ENCODE measurements at regions not wholly inside any gene's neighbourhood (a gene's known extent, or its start where the extent isn't known, plus 50 kb on each side); places are given as distances from the start of the nearest gene placed in this dataset.

GRCh38 chr3:109545746-109546145 lies 208.4 kb upstream of the DPPA4 start:
- TF ChIP-seq POLR2AphosphoS5 (IDR thresholded peaks at IDR 0.05) (no peak), CTCF (IDR thresholded peaks at IDR 0.05) (no peak), POLR2A (IDR thresholded peaks at IDR 0.05) (no peak)

Data from prostate gland (tissue), 2 donors.